HG03066 (cell line): ENCODE measurements at regions not wholly inside any gene's neighbourhood (a gene's known extent, or its start where the extent isn't known, plus 50 kb on each side); places are given as distances from the start of the nearest gene placed in this dataset.
"Not testable (repeated sequence)": the region's sequence is repeated elsewhere in the genome, so short reads cannot be mapped to it uniquely, and the experiment has no call there.

ENCODE experiments used
- ATAC-seq: cut with Tn5 transposase; IDR thresholded peaks from one replicate; pipeline ENCODE4 v1.9.1; 2021; ENCODE audit warnings: low read depth; ENCODE audit not compliant: unreplicated experiment

DNA sequence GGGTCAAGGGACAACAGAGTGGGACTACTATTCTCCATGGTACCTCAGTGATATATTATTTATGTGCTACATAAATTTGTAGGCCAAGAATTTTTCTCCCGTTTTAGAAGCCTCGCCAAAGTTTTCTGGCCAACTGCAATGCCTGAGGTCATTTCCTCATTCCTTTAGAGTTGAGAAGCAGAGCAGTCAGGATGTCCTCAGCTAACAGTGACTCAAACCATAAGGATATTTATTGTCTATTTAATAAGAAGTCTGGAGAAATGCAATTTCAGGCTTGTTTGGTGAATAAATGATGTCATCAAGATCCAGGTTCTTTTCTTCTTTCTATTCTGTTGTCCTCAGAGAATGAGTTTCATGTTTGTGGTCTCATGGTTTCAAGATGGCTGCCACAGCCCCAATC, 91.0 kb downstream of the ADCYAP1 start:
- no peak for ATAC-seq

DNA sequence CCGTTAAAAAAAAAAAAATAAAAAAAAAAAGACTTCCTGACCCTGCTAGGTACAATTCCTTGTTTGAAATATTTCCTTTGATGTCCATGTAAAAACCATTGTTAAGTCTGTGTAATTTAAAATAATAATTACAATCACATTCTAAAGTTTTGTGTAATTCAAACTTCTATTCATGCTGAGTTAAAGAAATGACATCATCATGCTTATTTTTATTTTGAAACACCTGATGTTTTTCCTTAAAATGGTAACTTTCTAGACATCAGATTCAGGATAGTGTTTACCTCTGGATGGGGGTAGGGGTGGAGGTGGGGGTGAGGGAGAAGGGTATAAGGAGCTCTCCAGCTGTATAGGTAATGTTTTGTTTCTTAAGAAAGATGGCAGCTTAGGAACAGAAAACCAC, 92.8 kb downstream of the ADCYAP1 start:
- no peak for ATAC-seq

DNA sequence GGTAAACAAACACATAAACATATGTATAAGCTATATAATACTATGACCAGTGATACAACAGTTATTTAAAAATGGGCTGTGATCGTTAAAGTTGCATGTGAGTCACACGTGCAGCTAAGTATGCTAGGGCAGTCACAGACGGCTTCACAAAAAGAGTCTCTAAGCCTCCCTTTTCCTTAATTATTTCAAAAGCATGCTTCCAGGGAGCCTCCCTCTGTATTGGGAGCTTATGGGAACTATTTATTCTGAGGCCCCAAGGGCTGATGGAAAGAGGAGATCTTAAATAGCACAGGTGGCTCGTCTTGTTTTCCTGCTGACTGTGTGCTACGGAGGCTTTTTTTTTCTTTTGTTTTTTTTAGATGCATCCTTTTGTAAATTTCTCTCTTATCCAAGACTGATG, 94.3 kb downstream of the ADCYAP1 start:
- no peak for ATAC-seq

DNA sequence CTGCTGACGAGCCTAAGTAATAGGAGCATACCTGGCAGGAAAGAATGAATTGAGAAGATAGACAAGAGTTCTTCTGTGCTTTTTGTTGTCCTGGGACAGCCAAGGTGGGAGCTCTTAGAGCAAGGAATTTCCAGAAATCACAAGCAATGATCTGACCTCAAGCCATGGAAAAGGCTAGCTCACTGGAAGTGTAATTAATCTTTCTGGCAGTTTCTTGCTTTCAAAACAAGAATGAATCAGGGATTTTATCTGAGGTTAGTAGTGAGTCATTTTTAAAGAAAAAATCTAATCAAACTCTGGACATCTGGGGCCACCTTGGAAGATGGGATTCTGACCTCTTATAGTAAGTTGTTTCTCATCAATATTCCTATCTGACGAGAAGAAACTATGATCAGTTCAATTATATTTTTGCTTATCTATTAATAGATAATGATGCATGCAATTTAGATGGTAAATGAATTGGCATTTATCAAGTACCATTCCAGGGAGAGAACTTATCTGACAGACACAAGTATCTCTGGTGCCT, 98.0 kb downstream of the ADCYAP1 start:
- no peak for ATAC-seq

DNA sequence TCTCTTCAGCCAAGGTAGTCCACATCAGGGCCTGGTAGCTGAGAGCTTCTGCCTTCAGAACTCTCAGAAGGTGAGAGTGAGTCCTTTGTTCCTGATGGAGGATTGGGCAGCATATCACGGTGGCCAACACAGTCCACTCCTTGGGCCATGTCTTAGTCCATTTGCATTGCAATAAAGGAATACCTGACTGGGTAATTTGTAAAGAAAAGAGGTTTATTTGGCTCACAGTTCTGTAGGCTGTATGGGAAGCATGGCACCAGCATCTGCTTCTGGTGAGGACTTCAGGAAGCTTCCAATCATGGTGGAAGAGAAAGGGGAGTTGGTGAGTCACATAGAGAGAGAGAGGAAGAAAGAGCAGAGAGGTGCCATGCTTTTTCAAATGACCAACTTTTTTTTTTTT, 98.8 kb downstream of the ADCYAP1 start:
- no peak for ATAC-seq

DNA sequence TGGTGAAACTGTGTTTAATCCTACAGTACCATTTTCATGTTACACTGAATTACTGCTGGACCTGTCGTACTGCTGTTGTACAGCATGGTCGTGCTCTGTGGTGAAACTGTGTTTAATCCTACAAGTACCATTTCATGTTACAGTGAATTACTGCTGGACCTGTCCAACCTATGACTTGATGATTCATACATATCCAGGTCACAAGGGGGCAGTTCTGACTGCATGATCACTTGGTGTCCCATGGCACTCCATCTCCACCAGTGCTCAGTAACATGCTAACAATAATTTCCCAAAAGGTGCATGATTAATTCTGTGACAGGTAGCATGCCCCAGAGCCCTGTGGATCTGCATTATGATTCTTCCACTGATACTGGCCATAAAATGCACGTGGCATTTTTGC, 101.6 kb downstream of the ADCYAP1 start:
- ATAC-seq: no peak

DNA sequence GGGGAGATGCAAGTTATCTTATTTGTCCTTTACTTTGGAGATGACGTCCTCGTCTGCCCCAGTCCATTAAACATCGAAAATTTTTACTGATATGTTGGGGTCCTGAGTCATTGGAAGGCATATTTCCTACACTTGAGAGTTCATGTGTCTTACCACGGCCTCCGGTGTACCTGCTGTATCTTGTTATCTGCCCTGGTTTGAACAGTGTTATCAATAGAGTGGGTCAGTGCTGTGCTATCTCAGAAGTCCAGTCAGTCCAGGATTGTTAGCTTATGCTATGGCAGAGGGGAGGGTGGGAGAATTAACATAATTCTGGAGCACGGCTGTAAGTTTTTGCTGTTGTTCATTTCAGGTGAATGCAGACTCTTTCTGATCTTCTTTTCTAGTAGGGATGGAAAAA, 102.3 kb downstream of the ADCYAP1 start:
- ATAC-seq: no peak

DNA sequence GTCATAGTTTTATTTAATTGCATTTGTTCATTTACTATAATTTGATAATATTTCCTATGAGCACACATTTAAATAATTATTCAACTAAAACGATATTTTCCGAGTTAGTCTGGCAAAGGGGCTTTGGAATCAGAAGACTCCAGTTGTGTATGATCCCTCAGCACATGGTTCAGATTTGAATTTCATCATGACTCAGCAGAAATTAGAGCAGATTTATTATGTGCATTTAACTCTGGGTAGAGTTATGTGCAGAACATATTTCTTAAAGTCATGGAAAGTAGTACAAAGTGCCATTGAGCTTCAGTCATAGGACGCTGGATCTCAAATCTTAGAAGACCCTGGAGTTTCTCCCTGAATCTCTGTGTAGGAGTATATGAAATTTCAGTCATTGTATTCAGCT, 106.7 kb downstream of the ADCYAP1 start:
- ATAC-seq: no peak

DNA sequence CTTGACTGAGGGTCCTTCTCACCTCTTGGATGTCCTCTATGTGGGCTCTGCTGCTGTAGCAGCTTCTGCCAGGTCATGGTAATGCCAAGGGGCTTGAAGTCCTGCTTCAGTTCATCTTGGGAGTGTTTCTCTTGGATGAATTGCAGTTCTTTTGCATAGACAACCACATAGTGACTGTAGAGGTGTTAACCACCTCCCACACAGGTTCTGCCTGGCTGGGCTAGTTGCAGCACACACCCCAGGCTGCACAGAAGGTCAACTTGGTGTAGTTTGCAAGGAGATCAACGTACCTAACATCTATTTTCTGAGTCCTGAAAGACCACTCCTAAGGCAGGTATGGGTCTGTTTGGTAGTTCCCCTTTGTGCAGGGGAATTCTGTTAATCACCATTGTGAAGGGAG, 108.1 kb downstream of the ADCYAP1 start:
- ATAC-seq: no peak

DNA sequence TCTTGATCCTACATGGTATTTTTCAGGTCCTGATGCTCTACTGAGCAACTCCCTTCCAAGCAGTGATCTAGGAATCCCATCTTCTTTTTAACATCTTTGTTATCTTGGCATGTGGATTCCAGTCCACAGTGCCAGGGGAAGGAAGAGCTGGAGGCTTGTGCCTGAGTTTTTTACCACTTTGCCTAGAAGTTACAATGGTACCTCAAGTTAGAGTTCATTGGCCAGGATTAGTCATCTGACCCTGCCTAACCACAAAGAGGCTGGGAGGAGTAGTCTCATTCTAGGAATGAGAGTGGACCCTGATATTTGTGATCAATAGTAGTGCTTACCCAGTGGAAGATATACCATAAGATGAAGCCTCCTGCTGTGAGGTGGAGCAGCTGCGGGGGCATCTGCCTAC, 109.3 kb downstream of the ADCYAP1 start:
- no peak for ATAC-seq

DNA sequence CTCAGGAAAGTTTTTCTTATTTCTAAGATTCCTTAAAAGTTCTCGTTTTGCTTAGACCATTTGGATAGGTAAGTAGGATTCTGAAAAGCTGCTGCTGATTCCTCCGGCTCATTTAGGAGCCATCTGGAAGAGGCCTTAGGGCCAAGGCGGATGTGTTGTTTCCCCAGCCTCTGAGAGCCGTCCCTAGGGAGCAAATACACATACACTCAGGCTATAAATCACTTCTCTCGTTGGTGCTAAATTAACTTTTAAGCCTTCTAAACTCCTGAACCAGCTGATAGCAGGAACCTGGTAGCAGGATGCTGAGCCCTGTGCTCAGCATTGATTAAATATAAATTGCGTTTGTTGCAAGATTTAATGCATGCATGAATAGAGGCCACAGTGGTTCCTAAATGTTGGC, 109.8 kb downstream of the ADCYAP1 start:
- ATAC-seq: no peak

DNA sequence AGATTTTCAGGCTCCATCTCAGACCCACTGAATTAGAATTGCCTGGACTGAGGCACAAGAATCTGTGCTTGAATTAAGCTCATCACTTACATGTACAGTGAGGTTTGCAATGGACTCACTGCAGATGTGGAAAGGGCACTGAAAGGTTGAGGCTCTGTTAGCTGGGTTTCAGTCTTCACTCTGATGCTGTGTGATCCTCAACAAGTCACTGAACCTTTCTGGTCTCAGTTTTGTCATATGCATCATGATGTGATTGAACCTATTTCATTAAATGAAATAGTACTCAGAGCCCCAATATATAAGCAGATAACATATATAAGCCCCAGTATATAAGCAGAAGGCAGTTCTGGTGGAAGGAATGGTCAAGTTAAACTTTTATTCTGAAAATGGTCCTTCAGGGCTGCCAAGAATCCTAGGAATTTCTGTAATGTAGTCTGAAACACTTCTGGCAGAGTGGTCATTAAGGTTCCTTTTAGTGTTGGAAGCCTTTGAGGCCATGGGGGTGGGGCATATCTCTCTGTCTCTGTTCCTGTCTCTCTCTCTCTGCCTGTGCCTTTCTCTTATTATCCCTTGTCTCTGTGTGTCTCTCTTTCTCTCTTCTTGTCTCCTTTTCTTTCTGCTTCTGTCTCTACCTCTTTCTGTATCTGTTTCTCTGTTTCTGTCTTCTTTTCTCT, 110.4 kb downstream of the ADCYAP1 start:
- ATAC-seq: no peak

DNA sequence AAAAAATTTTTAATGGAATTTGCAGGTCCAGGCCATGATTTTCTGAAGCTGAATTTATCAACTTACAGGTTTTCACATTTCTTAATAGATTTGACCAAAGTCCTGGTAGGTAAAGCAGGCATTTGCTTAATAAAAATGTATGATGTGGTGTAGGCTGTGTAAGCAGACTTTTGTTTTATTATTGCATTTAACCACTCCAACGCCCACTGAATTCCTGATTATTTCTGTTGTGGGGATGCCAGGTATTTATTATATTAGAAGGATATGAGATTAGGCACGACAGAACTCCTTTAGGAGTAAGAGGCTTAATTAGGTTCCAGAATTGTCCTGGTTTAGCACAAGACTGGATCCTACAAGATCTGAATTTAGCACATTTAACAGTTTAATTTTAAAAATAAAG, 111.1 kb downstream of the ADCYAP1 start:
- no peak for ATAC-seq

DNA sequence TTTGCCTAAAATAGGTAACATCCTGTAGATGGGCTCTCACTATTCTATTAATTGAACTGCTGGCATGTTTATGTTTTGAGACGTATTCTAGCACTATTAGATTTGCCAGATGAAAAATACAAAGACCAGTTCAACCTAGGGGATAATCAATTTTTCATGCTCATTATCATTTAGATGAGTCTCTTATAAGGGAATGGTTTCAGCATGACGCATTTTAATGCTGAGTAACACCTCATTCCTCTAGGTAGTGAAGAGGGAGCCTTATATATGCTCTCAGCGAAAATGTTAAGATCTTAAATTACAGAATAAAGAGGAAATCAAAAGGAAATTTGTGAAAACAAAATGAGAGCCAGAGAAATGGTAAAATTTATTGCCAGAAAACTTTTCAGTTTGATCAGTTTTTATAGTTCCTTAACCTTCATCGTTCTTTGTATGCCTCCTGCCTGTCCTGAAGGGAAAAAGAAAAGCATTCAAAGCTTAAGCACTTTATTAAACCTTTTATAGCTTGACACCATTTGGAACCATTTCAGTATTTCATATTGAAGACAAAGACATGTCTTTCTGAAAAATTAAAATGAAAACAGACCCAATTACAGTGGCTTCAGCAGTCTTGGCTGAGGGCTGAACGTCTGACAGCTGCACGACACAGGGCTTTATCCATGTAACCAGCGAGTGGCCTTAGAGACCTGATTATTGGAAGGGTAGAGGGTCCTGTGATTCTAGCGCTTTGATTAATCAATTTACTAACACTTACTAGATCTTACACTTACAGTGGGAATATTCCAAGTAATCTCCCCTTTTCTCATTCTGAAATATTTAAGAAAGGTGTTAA, 112.8 kb downstream of the ADCYAP1 start:
- ATAC-seq: no peak

DNA sequence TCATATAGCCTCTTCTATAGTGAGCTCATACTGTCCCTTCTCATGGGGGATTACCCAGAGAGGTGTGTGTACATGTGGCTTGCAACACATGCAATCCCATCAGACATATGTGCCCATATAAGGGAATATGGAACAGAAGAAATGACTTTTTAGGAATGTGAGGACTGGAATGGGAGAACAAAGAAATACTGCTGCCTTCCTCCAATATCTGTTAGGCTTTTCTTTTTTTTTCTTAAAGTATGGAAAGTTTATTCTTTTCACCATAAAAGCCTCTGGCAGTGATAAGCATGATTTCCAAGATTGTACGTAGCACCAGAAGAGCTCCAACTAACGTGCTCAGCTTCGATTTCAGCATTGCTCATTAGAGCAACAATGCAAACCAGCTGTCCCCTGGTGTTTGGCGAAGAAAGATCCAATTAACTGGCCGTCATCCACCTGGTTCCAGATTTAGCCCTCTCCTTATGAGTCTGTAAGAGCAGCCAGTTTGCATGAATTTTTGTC, 113.6 kb downstream of the ADCYAP1 start:
- no peak for ATAC-seq

DNA sequence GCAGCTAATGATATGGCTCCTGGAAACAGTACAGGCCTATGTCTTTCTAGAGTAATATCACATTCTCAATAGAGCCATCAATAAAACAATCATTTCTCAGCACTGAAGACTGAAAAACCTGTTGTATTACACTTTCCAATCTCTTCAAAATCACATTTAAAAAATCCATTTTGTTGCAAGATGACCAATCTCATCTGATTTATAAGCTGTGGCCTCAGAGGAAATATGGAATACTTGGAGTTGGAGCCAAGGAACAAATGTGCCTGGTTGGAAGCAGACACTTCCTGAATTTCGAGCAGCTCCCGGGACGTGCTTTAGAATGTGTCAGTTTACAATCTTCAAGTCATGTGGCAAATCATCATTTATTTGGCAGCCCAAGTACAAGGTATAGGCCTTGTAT, 114.5 kb downstream of the ADCYAP1 start:
- no peak for ATAC-seq

DNA sequence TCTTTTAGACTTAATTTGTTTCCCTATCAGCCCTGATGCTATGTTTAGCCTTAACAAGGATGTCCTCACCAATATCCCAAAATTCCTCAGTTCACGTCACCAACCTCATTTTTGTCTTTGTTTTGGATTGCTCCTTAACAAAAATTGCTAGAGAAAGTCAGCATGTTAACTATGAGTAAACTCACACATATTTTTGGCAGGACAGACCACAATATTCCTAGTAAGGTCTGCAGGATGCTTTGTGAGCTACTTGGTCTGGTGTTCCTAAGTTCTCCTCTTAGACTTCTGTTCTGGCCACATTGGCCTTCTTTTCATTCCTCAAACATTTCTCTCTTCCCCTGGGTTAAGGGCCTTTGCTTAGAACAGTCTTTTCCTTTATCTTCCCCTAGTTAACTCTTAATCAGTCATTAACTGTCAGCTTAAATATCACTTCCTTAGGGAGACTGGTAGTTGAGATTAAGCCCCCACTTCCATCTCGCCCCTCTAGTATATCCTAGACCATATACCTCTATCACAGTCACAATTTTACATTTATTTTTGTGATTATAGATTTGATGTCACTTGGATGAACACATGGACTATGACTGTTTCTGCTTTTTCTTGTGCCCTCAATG, 116.2 kb downstream of the ADCYAP1 start:
- no peak for ATAC-seq

DNA sequence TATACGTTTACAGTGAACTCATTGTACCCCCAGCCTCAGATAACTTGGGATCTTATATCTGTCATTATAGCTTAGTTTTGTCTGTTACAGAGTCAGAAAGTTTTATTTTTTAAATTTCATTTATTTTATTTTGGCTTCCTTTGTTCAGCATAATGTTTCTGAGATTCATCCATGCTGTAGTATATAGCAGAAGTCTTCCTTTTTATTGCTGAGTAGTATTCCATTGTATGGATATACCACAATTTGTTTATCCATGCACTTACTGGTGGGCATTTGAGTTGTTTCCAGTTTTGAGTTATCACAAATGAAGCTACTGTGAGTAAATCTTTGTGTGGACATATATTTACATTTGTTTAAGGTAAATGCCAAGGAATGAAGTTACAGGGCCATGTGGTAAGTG, 122.3 kb downstream of the ADCYAP1 start:
- no peak for ATAC-seq

DNA sequence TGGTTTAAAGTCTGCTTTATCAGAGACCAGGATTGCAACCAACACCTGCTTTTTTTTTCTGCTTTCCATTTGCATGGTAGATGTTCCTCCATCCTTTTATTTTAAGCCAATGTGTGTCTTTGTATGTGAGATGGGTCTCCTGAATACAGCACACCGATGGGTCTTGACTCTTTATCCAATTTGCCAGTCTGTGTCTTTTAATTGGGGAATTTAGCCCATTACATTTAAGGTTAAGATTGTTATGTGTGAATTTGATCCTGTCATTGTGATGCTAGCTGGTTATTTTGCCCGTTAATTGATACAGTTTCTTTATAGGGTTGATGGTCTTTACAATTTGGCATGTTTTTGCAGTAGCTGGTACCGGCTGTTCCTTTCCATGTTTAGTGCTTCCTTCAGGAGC, 128.4 kb downstream of the ADCYAP1 start:
- not testable (repeated sequence) for ATAC-seq

DNA sequence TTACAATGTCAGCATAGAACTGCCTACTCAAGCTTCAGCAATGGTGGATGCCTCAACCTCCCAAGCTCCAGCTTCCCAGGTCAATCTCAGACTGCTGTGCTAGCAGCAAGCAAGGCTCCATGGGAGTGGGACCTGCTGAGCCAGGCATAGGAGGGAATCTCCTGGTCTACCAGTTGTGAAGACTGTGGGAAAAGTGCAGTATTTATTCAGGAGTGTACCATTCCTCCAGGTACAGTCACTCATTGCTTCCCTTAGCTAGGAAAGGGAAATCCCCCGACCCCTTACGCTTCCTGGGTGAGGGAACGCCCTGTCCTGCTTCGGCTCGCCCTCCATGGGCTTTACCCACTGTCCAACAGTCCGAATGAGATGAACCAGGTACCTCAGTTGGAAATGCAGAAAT, 130.3 kb downstream of the ADCYAP1 start:
- ATAC-seq: no peak

DNA sequence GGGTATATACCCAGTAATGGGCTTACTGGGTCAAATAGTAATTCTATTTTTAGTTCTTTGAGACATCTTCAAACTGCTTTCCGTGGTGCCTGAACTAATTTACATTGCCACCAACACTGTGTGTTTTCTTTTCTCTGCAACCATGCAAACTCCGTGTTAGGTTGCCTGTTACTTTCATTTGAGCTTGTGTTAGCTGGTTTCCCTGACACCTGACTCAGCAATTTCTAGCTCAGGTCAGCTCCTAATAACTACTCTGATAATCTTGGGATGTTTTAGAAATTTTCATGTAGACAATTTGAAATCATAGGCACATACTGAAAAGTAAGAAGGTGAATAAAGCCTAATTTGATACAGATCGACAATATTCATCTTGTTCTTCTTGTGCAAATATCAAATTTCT, 132.3 kb downstream of the ADCYAP1 start:
- ATAC-seq: no peak
